ENCODE measurements at regions not wholly inside any gene's neighbourhood (a gene's known extent, or its start where the extent isn't known, plus 50 kb on each side); places are given as distances from the start of the nearest gene placed in this dataset.

- DNase-seq = no peak
Observed at GRCh38 chr18:71725256-71725655, 818.9 kb downstream of the CBLN2 start.

DNA sequence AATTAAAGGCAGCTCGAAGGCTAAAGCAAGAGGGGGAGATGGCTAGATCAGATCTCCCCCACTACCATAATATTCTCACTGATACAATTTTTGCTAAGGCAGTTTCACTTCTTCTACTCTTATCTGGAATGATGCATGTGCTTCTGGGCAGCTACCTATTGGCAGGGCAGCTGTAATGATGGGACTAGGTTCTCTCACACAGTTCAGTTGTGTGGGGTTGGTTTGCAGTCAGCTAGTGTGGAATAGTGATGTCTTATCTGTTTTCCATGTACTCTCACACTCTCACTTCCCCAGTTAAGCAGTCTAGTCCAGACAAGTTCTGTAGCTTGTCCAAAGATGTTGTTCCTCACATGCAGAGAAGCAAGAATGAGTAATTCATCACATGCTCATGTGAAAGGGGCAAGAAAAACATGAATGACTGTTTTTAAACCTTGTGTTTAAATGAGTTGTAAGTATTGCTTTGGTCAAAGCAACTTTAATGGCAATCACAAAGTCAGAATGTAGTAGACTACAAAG is 836.1 kb downstream of the CBLN2 start:
- no peak for DNase-seq

DNA sequence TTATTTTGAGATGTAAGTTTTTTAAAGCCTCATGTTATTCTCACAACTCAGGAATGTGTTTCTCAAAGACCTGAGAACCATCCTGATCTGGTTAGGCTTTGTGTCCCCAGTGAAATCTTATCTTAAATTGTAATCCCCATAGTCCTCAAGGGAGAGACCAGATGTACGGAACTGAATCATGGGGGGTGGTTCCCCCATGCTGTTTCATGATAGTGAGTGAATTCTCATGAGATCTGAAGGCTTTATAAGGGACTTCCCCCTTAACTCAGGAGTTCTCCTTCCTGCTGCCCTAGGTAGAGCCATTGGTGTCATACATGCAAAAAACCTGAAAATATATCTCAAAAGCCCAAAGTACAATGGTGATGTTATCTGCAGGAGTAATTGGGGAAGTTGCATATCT is 836.7 kb downstream of the CBLN2 start:
- no peak for DNase-seq

DNA sequence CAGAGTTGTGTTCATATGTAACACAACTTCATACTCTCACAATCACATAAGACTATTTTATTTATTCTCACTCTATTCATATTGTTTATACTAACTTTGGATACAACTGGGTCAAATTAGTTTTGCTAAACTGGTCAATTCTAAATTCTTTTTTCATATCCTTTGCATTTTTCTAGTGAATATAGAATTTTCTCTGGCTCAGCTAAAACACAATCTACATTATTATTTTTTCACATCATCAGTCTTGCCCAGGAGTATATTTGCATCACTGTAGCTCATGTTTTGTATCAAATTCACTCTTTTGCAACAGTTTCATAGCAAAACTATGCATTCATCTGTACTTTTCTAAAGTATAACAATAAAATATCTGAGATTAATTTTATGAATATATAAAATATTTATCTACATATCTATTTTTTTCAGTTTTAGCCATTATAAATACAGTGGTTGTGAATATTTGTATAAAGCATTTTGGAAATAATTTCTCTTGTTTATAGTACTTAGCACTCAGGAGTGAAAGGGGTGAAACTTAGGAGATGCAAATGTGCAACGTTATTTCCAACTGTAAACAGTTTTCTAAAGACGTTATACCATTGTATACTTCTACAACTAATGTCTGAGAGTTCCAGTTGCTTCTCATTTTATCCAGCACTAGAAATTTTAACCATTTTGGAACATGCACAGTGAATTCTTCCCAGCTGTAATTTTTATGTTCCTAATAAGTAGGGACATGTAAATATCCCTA is 854.6 kb downstream of the CBLN2 start:
- DNase-seq = no peak

DNA sequence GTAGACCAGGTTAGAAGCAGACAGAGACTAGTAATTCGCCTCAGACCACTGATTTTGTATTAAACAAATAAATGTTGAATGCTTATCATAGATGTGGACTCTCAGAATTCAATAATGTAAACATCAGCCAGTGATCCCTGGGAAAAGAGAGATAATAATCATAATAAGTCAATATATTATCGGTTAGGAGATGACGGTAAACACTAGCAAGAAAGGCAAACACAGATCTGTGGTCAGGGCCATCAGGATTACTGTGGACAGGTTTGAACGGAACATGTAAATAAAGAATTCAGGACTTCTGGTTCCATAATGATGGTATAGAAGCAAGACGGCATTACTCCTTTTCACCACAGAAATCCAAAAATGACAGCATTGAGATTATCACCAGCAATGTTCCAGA is 861.6 kb downstream of the CBLN2 start:
- DNase-seq = no peak

DNA sequence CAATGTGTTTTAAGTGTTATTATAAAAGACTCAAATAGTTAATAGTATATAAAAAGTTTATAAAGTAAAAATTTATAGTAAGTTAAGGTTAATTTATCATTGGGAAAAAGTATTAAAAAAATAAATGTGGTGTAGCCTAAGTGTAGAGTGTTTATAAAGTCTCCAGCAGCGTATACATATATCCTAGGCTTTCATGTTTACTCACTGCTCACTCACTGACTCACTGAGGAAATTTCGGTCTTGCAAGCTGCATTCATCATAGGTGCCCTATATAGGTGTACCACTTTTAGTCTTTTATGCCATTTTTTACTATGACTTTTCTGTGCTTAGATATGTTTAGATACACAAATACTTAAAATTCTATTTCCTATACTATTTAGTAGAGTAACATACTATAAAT is 866.0 kb downstream of the CBLN2 start:
- no peak for DNase-seq

- no peak for DNase-seq
Observed at GRCh38 chr18:71673954-71674353, 870.2 kb downstream of the CBLN2 start.

- no peak for DNase-seq
Observed at GRCh38 chr18:71673498-71673897, 870.6 kb downstream of the CBLN2 start.

GRCh38 chr18:71666481-71666880 is 877.7 kb downstream of the CBLN2 start:
- DNase-seq = no peak

GRCh38 chr18:71665131-71665530 is 879.0 kb downstream of the CBLN2 start:
- no peak for DNase-seq

DNA sequence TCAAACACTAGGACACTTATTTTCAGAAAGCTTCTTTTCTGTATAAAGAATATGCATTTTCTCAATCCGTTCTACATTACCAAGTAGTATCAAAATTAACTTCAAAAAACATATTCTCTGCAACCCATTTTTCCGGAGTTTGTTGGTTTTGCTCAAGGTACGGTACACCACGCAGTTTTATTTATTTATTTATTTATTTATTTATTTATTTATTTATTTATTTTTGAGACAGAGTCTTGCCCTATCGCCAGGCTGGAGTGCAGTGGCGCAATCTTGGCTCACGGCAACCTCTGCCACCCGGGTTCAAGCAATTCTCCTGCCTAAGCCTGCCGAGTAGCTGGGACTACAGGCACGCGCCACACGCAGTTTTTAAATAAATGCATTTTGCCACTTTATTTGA is 900.3 kb downstream of the CBLN2 start:
- DNase-seq = no peak

- DNase-seq = no peak
Observed at GRCh38 chr18:71630696-71631095, 913.4 kb downstream of the CBLN2 start.

DNA sequence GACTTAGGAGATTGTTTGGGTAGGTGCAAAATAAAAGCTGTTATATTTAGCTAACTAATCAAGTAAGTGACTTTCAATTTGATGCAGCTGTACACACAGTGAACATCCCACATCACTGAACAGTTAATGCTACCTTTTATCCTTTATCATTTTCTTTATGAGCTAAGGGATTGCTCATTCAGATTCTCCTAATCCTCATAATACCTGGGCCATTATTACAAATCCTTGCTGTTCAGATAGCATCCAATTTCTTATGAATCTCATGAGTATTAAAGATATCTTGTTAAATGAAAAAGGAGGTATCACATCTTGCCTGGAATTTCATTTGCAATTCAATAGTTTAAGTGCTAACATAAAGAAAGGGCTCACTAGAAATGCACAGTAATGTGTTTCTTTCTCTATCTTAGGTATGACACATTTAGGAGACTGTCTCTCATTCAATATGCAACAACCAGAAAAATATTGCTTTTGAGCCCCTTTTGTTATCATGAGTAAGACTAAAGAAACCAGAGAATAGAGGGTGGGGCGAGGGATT is 918.5 kb downstream of the CBLN2 start:
- no peak for DNase-seq

DNA sequence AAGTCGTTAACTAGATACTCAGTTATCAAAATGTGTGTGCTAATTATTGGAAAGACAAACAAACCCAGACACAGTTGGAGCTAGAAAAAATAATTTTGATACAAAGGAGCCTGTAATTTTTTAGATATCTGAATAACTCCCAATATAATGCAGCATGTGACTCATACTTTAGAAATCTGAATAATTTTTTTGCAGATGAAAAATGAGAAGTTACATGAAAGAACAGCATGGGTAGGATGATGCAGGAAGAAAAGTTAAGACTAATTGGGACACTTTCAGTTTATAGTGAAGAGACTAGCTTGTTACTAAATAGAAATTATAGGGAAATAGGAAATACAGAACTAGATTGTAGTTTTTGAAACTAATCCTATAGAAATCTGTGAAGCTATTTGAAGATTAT is 945.8 kb downstream of the CBLN2 start:
- no peak for DNase-seq

GRCh38 chr18:71597219-71597618 is 946.9 kb downstream of the CBLN2 start:
- no peak for DNase-seq

GRCh38 chr18:71583252-71583651 is 960.9 kb downstream of the CBLN2 start:
- no peak for DNase-seq

DNA sequence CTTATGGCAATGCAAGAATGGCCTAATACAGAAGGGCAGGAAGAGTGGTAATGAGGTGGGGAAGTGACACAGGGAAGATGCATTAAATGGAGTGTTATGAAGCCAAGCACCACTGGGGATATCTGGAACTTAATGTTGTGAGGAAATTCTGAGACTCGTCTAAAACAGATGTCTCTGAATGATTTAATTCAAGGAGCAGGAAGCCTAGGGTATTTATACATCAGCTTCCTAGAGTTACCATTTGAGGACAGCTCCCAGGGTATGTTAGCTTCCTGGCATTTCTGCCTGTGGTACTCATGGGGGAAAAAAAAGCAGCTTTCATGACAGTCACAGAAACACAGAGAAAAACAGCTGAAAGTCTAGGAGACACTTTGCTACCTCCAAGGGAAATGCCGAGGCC is 989.5 kb downstream of the CBLN2 start:
- DNase-seq = no peak

DNA sequence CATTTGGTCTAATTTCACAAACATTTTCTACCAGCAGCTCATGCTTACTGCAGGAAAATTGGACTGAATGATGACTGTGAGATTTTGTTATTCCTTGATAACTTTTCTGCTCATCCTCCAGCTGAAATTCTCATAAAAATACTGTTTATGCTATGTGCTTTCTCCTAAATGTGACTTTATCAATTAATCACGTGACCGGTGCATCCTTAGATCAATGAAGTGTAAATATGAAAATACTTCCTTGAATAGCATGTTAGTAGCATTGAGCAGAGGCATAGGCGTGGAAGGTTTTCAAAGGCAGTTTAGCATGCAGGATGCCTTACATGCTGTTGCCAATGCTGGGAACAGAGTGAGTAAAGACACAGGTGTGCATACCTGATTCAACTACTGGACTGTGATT is 1002.5 kb downstream of the CBLN2 start:
- no peak for DNase-seq

GRCh38 chr18:71529703-71530303 is 1014.3 kb downstream of the CBLN2 start:
- no peak for DNase-seq

- DNase-seq = no peak
Observed at GRCh38 chr18:71523483-71524435, 1020.4 kb downstream of the CBLN2 start.

DNA sequence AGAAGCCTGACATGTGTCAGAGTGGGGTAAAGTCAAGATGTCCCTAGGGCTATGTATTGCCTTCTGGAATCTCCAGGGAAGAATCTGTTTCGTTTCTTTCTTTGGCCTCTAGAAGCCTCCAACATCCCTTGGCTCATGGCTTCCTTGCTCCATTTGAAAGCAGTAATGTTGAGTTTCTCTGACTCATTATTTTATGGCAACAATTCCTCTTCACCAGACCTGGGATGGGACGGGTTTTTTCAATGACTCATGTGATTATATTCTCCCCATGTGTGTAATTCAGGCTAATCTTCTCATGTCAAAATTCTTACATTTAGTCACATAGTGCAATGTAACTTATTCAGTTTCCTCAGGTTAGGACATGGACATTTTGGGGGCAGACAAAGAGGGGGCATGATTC is 1038.6 kb downstream of the CBLN2 start:
- no peak for DNase-seq

DNA sequence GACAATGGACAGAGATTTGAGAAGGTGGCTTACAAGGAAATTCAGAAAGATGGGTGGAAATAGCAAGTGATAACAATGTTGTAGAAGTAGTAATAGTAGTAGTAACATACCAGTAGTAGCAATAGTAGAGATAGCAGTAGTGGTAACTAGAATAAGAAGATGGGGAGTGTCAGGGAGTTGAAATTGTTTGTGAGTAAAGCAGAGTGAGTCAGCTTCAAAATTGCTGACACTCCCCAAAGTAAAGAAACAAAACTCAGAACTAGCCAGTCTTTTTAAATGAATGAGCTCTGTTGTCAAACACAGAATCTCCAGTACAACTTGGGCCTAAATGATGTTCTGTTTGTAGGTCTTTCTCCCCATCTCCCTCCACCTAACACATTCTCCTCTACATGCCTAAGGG is 1040.9 kb downstream of the CBLN2 start:
- DNase-seq = no peak

GRCh38 chr18:71485611-71486010 is 1058.5 kb downstream of the CBLN2 start:
- no peak for DNase-seq

Measured in skin of body (tissue), 1 donor.